HL-60/S4 (cell line): ENCODE measurements at regions not wholly inside any gene's neighbourhood (a gene's known extent, or its start where the extent isn't known, plus 50 kb on each side); places are given as distances from the start of the nearest gene placed in this dataset.
"Not testable (repeated sequence)": the region's sequence is repeated elsewhere in the genome, so short reads cannot be mapped to it uniquely, and the experiment has no call there.

Experiments used
- in situ Hi-C: fragments of 300-500 bp; cut with MboI; formaldehyde crosslinking; loops from 2 replicates; pipeline ENCODE4 v1.14.3; 2022; ENCODE audit warnings: low sequenced_read_pairs

GRCh38 chr9:88831713-88832407 lies 159.4 kb upstream of the S1PR3 start:
- in situ Hi-C loops: no loop called here

DNA sequence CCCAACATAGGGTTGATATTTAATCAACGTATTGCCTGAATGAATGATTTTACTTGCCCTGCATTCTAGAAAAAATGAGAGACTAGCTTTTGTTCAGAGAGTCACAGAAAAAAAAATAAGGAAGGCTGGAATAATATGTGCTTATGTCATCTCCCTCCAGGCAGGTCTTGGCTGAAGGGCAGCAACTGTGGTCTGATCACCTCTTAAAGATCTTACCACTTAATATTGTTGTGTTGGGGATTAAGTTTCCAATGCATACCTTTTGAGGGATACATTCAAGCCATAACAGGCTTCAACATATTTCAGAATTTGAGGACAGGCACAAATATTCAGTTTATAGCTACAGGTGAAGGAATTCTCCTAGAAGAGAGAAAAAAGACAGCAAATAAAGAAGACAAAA lies 157.3 kb upstream of the S1PR3 start:
- in situ Hi-C loops: no loop called here

GRCh38 chr9:88835038-88835466 lies 156.2 kb upstream of the S1PR3 start:
- in situ Hi-C loops: no loop called here

- in situ Hi-C loops: no loop called here
Observed at GRCh38 chr9:88835772-88836171, 155.5 kb upstream of the S1PR3 start.

DNA sequence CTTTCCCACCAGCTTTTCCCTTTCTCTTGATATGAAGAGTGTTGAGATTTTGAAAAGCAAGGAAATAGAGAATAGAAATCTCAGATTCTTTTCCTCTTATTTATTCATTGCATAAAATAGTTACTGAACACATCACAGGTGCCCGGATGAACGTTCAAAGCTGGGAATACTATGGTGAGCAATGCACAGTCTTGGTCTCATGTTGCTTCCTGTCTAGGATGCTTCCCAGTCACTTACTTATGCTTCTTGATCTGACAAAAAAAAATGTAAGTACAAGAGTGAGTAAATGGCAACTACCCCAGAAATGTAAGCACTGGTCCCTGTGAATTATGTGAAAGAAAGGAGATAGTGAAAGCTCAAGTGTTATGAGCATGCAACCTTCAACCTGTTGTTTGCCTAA lies 153.5 kb upstream of the S1PR3 start:
- in situ Hi-C loops: no loop called here

GRCh38 chr9:88849878-88850277 lies 141.4 kb upstream of the S1PR3 start:
- in situ Hi-C loops: not testable (repeated sequence)

DNA sequence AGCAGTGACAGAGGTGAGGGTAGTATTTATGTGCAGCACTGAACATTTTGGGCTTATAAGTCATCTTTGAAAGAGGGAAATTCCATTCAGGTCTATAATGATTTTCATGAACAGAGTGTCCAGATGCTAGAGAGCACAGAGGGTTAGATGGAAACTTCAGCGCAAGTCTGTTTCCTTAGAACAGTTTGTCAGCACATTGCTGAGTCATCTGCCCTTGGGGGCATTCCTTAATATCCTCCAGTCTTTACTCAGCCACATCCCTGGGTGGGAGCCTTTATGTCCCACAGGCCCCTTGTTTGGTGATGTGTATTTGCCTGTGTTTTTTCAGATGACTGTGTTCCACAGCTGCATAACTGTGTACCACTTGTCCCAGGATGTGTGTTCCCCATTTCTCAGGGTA lies 138.5 kb upstream of the S1PR3 start:
- in situ Hi-C loops: no loop called here

DNA sequence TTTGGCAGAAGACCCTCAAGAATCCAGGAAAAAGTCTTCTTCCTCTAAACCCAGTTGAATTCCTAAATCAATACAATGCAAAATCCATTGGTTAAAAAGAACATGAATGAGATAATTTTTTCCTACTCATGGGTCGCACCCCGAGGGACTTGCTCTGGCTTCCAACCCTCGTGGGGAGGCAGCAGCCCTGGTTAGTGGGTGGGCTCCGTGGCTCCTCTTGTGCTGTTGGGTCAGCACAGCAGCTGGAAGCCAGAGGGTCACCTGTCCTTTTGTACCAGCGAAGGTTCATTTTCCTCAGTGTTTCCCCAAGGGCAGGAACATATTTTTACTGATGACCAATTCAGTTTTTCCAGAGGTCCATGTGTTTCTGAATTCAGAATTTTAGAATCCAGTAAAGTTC lies 120.6 kb upstream of the S1PR3 start:
- in situ Hi-C loops: no loop called here

DNA sequence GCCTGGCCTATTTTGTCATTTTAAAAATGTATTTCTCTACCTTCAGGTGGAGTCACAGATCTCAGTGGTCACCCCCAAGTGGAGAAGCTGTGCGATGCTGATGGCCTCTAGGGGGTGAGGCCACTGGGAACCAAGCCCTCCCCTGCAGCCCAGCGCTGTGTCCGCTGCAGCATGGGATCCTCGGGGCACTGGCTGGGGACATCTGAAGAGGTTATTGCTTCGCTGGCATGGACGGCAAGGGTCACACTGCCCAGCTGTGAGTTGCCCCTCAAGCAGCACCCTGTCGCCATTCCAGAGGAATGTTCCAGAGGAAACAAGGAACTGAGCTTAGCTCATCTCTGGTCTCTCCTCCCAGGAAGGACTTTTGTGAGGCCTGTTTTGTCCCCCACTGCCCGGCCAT lies 119.6 kb upstream of the S1PR3 start:
- in situ Hi-C loops: no loop called here

DNA sequence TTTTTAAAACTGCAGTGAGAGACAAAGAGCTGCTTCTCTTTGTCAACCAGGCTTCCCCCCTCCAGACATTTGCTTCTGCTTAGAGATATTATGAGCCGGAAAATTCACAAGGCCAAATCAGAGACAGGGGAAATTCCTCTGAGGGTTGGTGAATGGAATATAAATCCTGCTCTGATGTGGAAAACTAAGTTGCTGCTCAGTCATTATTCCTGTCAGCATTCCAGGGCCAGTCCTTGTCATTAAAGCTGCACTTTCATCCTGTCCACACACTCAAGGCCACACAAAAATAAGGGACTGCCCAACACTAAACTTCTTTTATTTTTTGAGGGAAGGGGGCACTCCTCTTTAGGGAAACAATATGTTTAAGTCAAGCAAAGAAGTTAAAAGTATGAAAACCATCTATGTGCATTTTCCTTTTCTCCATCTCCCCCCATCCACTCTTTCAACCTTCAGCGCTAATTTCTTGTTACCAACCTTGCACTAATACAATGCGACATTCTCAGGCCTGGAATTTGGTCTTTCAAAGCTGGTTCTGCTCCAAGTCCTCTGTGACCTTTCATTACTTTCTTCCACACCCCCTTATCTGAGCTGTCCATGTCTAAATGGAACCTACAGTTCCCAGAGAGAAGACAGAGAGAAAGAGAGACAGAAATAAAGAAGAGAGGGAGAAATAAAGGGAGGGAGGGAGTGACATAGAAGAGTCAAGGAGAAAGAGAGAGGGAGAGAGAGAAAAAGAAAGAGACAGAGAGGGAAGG lies 118.9 kb upstream of the S1PR3 start:
- in situ Hi-C loops: no loop called here

GRCh38 chr9:88873635-88874034 lies 117.6 kb upstream of the S1PR3 start:
- in situ Hi-C loops: no loop called here

DNA sequence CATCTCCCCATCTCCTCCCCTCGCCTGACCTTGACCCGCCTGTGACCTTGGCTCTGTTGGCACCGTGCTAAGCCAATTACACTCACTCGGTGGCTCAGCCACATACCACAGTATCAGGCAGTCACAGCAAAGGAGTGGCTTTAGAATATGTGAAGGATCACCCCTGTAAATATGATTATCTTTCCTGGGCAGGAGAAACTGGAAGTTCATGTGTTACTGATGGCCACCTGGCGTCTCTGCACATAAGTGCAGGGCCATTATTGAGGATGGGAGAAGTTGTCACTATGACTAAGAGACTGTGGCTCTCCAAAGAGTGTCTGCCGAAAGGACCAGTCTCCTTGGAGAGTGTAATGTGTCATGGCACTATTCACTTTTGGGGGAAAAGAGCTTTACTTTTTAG lies 116.9 kb upstream of the S1PR3 start:
- in situ Hi-C loops: no loop called here

DNA sequence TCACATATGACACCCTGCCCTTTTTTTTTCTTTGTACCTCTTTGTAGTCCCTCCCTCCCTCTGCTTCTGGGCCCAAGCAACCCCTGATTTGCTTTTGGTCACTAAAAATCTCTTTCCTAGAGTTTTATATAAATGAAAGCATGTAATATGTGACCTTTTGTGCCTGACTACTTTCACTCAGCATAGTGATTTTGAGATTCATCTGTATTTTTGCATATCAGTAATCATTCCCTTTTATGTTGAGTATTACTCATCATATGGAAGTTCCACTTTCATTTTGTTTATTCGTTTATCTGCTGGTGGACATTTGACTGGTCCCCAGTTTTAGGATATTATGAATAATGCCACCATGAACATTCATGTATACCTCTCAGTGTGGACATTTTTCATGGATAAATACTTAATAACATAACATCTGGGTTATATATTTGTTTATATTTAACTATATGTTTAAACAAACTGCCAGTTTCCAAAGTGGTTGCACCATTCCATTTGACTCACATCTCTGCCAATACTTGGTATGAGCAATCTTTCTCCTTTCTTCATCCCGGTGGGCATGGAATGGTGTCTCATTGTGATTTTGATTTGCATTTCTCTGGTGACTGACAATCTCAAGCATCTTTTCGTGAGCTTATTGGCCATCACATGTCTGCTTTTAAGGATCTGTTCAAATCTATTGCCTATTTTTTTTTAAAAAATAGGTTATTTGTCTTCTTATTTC lies 115.7 kb upstream of the S1PR3 start:
- in situ Hi-C loops: no loop called here

GRCh38 chr9:88880199-88880598 lies 111.1 kb upstream of the S1PR3 start:
- in situ Hi-C loops: no loop called here

GRCh38 chr9:88884291-88884690 lies 107.0 kb upstream of the S1PR3 start:
- in situ Hi-C loops: not testable (repeated sequence)

DNA sequence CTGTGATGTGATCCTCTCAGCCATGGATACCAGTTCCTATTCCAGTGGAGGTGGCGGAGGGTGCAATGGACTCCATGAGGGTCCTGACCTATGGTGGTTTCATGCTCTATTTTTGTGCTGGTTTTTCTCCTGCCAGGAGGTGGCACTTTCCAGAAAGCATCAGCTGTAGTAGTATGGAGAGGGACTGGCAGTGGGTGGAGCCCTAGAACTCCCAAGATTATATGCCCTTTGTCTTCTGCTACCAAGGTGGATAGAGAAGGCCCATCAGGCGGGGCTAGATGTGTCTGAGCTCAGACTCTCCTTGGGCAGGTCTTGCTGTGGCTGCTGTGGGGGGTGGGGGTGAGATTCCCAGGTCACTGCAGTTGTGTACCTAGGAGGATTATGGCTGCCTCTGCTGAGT lies 104.5 kb upstream of the S1PR3 start:
- in situ Hi-C loops: not testable (repeated sequence)

- in situ Hi-C loops: no loop called here
Observed at GRCh38 chr9:88889386-88889785, 101.9 kb upstream of the S1PR3 start.

- in situ Hi-C loops: no loop called here
Observed at GRCh38 chr9:88890546-88890945, 100.7 kb upstream of the S1PR3 start.

DNA sequence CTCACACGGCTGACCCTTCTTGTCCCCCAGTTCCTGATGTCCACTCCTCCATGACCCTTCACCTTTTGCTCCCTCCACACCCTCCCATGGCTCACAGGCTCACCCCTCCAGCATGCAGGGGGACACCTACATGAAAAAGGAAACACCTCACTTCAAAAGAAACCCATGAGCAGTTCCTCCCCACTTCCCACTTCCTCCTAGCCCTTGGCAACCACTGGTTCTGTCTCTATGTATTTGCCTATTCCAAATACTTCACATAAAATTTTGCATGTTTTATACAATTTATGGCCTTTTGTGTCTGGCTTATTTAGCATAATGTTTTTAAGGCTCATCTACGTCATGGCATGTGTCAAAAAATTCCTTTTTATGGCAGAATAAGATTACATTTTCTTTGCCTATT lies 100.2 kb upstream of the S1PR3 start:
- in situ Hi-C loops: no loop called here

- in situ Hi-C loops: no loop called here
Observed at GRCh38 chr9:88892724-88893123, 98.5 kb upstream of the S1PR3 start.

- in situ Hi-C loops: no loop called here
Observed at GRCh38 chr9:88897081-88897480, 94.2 kb upstream of the S1PR3 start.
